Suprapubic skin (tissue), 4 donors: ENCODE measurements at regions not wholly inside any gene's neighbourhood (a gene's known extent, or its start where the extent isn't known, plus 50 kb on each side); places are given as distances from the start of the nearest gene placed in this dataset.

Source experiments
- CTCF ChIP-seq, 2 donors: fragments of 200-600 bp in 1 of 2; fragments of 450-650 bp in 1 of 2; sonication (generic) in 1 of 2; IDR thresholded peaks; one replicate each; pipeline ENCODE4 v1.5.1; 2016 to 2019; ENCODE audit warnings: antibody characterized with exemption in 2 of 2, mild to moderate bottlenecking in 1 of 2, moderate library complexity in 1 of 2
- EP300 ChIP-seq: sonication (generic); formaldehyde crosslinking; IDR thresholded peaks from one replicate; pipeline ENCODE4 v1.6.1; 2017; ENCODE audit warnings: antibody characterized with exemption
- POLR2A ChIP-seq, 2 donors: fragments of 450-650 bp; IDR thresholded peaks; one replicate each; pipeline ENCODE4 v1.6.1; 2017; ENCODE audit warnings: antibody characterized with exemption in 2 of 2, mild to moderate bottlenecking in 2 of 2, moderate library complexity in 2 of 2
- POLR2AphosphoS5 ChIP-seq, 3 donors: sonication (generic); formaldehyde crosslinking; IDR thresholded peaks; one replicate each; pipeline ENCODE4 v1.6.1; 2017; ENCODE audit warnings: antibody characterized with exemption in 3 of 3

DNA sequence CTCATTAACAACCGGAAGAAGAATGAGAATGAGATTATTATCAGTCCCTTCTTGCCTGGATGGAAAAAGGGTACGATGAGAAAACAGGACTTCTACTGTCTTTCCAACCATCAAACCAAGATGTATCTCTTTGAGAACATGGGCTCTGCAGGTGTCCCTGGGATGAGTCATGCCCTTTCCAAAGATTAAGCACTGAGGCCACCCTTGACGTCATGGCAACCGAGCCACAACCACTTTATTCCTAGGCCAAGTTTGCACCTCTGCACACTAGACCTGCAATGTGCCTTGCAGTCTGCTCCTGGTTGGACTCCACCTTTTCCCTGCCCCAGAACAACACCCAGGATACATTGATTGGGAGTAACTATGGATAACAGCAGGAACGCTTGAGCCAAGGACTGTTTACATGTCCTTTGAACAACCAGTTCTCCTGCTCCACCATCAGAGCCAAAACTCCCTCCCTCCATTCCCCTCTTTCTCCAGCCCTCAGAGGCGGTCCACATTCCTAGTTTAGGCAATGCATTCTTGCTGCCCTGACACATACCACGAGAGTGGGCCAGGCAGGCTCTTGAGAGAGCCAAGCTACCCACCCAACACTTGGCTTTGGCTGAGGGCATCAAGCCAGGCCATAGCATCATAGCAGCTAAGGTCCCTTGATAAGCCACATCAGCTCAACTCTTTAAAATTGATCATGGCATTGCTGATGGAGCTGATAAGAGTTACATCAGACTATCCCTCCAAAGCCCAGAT lies 310.7 kb downstream of the TNS1 start:
- TF ChIP-seq POLR2AphosphoS5 (IDR thresholded peaks at IDR 0.05): peak in 2 of 3 donors; percentile 80 to 81
- TF ChIP-seq CTCF (IDR thresholded peaks at IDR 0.05): no peak
- TF ChIP-seq POLR2A (IDR thresholded peaks at IDR 0.05): no peak
- no peak for TF ChIP-seq EP300
